ENCODE measurements at regions not wholly inside any gene's neighbourhood (a gene's known extent, or its start where the extent isn't known, plus 50 kb on each side); places are given as distances from the start of the nearest gene placed in this dataset.
A peak's percentile ranks its signal among the peaks of the same experiment; 100 is the strongest.
"Not testable (repeated sequence)": the region's sequence is repeated elsewhere in the genome, so short reads cannot be mapped to it uniquely, and the experiment has no call there.

DNA sequence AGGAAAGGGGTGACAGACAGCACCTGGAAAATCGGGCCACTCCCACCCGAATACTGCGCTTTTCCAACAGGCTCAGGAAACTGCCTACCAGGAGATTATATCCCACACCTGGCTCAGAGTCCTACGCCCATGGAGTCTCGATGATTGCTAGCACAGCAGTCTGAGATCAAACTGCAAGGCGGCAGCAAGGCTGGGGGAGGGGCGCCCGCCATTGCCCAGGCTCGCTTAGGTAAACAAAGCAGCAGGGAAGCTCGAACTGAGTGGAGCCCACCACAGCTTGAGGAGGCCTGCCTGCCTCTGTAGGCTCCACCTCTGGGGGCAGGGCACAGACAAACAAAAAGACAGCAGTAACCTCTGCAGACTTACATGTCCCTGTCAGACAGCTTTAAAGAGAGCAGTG lies 133.8 kb upstream of the SLC39A10 start:
- not testable (repeated sequence) for H2BK12ac ChIP-seq (ENCODE audit: low read length in 2 of 2); H2BK5ac ChIP-seq (ENCODE audit: low read depth, low read length, poor library complexity, severe bottlenecking); H3K9me3 ChIP-seq (ENCODE audit: control insufficient read depth, low read length); H3K4me3 ChIP-seq (ENCODE audit: insufficient read depth in 1 of 2, low read depth in 1 of 2, low read length in 2 of 2); H3K23ac ChIP-seq (ENCODE audit: low read length in 2 of 2); H3K14ac ChIP-seq (ENCODE audit: low read length in 2 of 2); H2BK120ac ChIP-seq (ENCODE audit: low read depth, low read length); H2BK15ac ChIP-seq (ENCODE audit: low read depth, poor library complexity, severe bottlenecking); H3K27me3 ChIP-seq (ENCODE audit: control insufficient read depth in 1 of 2, insufficient read depth in 1 of 2, low read length in 2 of 2); H4K8ac ChIP-seq (ENCODE audit: low read length); H2AK5ac ChIP-seq (ENCODE audit: low read length, severe bottlenecking); DNase-seq; H3K27ac ChIP-seq (ENCODE audit: low read length, poor library complexity, severe bottlenecking); H3K9ac ChIP-seq (ENCODE audit: low read length); H3K4ac ChIP-seq (ENCODE audit: low read depth in 1 of 2, low read length in 2 of 2); H3K79me1 ChIP-seq (replicated peaks; ENCODE audit: low read length, poor library complexity, severe bottlenecking); H4K91ac ChIP-seq (ENCODE audit: low read length); H3K18ac ChIP-seq (ENCODE audit: low read depth in 1 of 2, low read length in 2 of 2); H2AFZ ChIP-seq (ENCODE audit: low read depth, low read length); H3K4me2 ChIP-seq (ENCODE audit: low read length, poor library complexity, severe bottlenecking); H3K4me1 ChIP-seq (ENCODE audit: control insufficient read depth, insufficient read depth, low read depth, low read length); H3K36me3 ChIP-seq (ENCODE audit: control insufficient read depth in 1 of 2, insufficient read depth in 2 of 2, low read depth in 1 of 2, low read length in 2 of 2)
- WGBS, result 77% methylated on average over 10 of the region's 10 CpGs

GRCh38 chr2:195521589-195521988 lies 135.4 kb upstream of the SLC39A10 start:
- Histone ChIP-seq H3K36me3 (ENCODE audit: control insufficient read depth in 1 of 2, insufficient read depth in 2 of 2, low read depth in 1 of 2, low read length in 2 of 2) (no peaks in the 10 kb centered on the region), H3K9me3 (ENCODE audit: control insufficient read depth, low read length) (no peaks in the 10 kb centered on the region), H3K9ac (ENCODE audit: low read length) (no peak overlapping the region), H3K14ac (ENCODE audit: low read length in 2 of 2) (no peak overlapping the region), H3K18ac (ENCODE audit: low read depth in 1 of 2, low read length in 2 of 2) (no peak overlapping the region), H2BK120ac (ENCODE audit: low read depth, low read length) (no peak overlapping the region), H3K4me2 (ENCODE audit: low read length, poor library complexity, severe bottlenecking) (no peak overlapping the region), H4K8ac (ENCODE audit: low read length) (no peak overlapping the region), H4K91ac (ENCODE audit: low read length) (no peak overlapping the region), H3K27ac (ENCODE audit: low read length, poor library complexity, severe bottlenecking) (no peak overlapping the region), H2AFZ (ENCODE audit: low read depth, low read length) (no peak overlapping the region), H2AK5ac (ENCODE audit: low read length, severe bottlenecking) (peak overlapping the region; percentile 81), H3K23ac (ENCODE audit: low read length in 2 of 2) (no peak overlapping the region), H3K4me1 (ENCODE audit: control insufficient read depth, insufficient read depth, low read depth, low read length) (peaks cover 4% of the 10 kb centered on the region), H2BK12ac (ENCODE audit: low read length in 2 of 2) (no peak overlapping the region), H3K4me3 (ENCODE audit: insufficient read depth in 1 of 2, low read depth in 1 of 2, low read length in 2 of 2) (no peak overlapping the region), H3K27me3 (ENCODE audit: control insufficient read depth in 1 of 2, insufficient read depth in 1 of 2, low read length in 2 of 2) (no peaks in the 10 kb centered on the region), H3K79me1 (replicated peaks; ENCODE audit: low read length, poor library complexity, severe bottlenecking) (no peaks in the 10 kb centered on the region), H2BK15ac (ENCODE audit: low read depth, poor library complexity, severe bottlenecking) (no peak overlapping the region), H3K4ac (ENCODE audit: low read depth in 1 of 2, low read length in 2 of 2) (no peak overlapping the region), H2BK5ac (ENCODE audit: low read depth, low read length, poor library complexity, severe bottlenecking) (no peak overlapping the region)
- no peak for DNase-seq
- WGBS, result 90% methylated on average over 1 of the region's 3 CpGs

GRCh38 chr2:195520671-195521155 lies 136.3 kb upstream of the SLC39A10 start:
- Histone ChIP-seq H3K36me3 (ENCODE audit: control insufficient read depth in 1 of 2, insufficient read depth in 2 of 2, low read depth in 1 of 2, low read length in 2 of 2) (no peaks in the 10 kb centered on the region), H3K27ac (ENCODE audit: low read length, poor library complexity, severe bottlenecking) (peak overlapping the region; percentile 55), H4K91ac (ENCODE audit: low read length) (no peak overlapping the region), H2BK120ac (ENCODE audit: low read depth, low read length) (no peak overlapping the region), H2AFZ (ENCODE audit: low read depth, low read length) (no peak overlapping the region), H3K4ac (ENCODE audit: low read depth in 1 of 2, low read length in 2 of 2) (no peak overlapping the region), H3K79me1 (replicated peaks; ENCODE audit: low read length, poor library complexity, severe bottlenecking) (no peaks in the 10 kb centered on the region), H2BK12ac (ENCODE audit: low read length in 2 of 2) (no peak overlapping the region), H4K8ac (ENCODE audit: low read length) (no peak overlapping the region), H3K4me2 (ENCODE audit: low read length, poor library complexity, severe bottlenecking) (peak overlapping the region; percentile 42), H3K4me3 (ENCODE audit: insufficient read depth in 1 of 2, low read depth in 1 of 2, low read length in 2 of 2) (no peak overlapping the region), H3K23ac (ENCODE audit: low read length in 2 of 2) (no peak overlapping the region), H2BK5ac (ENCODE audit: low read depth, low read length, poor library complexity, severe bottlenecking) (peak overlapping the region; percentile 11), H2AK5ac (ENCODE audit: low read length, severe bottlenecking) (peak overlapping the region; percentile 77), H3K27me3 (ENCODE audit: control insufficient read depth in 1 of 2, insufficient read depth in 1 of 2, low read length in 2 of 2) (no peaks in the 10 kb centered on the region), H3K14ac (ENCODE audit: low read length in 2 of 2) (no peak overlapping the region), H3K9me3 (ENCODE audit: control insufficient read depth, low read length) (no peaks in the 10 kb centered on the region), H3K9ac (ENCODE audit: low read length) (no peak overlapping the region), H3K18ac (ENCODE audit: low read depth in 1 of 2, low read length in 2 of 2) (no peak overlapping the region), H2BK15ac (ENCODE audit: low read depth, poor library complexity, severe bottlenecking) (no peak overlapping the region), H3K4me1 (ENCODE audit: control insufficient read depth, insufficient read depth, low read depth, low read length) (peaks cover 4% of the 10 kb centered on the region)
- 34% methylated on average over 5 of the region's 5 CpGs for WGBS
- DNase-seq, result peak; percentile 64

DNA sequence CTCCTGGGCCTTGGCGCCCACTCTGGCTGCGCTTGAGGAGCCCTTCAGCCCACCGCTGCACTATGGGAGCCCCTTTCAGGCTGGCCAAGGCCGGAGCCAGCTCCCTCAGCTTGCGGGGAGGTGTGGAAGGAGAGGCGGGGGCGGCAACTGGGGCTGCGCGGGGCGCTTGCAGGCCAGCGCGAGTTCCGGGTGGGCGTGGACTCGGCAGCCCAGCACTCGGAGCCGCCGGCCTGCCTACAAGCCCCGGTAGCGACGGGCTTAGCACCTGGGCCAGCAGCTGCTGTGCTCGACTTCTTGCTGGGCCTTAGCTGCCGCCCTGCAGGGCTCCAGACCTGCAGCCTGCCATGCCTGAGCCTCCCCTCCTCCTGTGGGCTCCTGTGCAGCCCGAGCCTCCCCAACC lies 141.5 kb upstream of the SLC39A10 start:
- no peaks in the 10 kb centered on the region for H3K27me3 ChIP-seq (ENCODE audit: control insufficient read depth in 1 of 2, insufficient read depth in 1 of 2, low read length in 2 of 2)
- H2AFZ ChIP-seq (ENCODE audit: low read depth, low read length), result no peak overlapping the region
- no peak overlapping the region for H3K18ac ChIP-seq (ENCODE audit: low read depth in 1 of 2, low read length in 2 of 2)
- no peaks in the 10 kb centered on the region for H3K9me3 ChIP-seq (ENCODE audit: control insufficient read depth, low read length)
- WGBS, result 97% methylated on average over 14 of the region's 24 CpGs
- no peak overlapping the region for H3K23ac ChIP-seq (ENCODE audit: low read length in 2 of 2)
- no peak overlapping the region for H3K4ac ChIP-seq (ENCODE audit: low read depth in 1 of 2, low read length in 2 of 2)
- no peak overlapping the region for H3K9ac ChIP-seq (ENCODE audit: low read length)
- no peak overlapping the region for H3K27ac ChIP-seq (ENCODE audit: low read length, poor library complexity, severe bottlenecking)
- H2BK5ac ChIP-seq (ENCODE audit: low read depth, low read length, poor library complexity, severe bottlenecking), result no peak overlapping the region
- no peak overlapping the region for H4K8ac ChIP-seq (ENCODE audit: low read length)
- H3K79me1 ChIP-seq (replicated peaks; ENCODE audit: low read length, poor library complexity, severe bottlenecking), result no peaks in the 10 kb centered on the region
- H2BK12ac ChIP-seq (ENCODE audit: low read length in 2 of 2), result no peak overlapping the region
- no peak overlapping the region for H2BK15ac ChIP-seq (ENCODE audit: low read depth, poor library complexity, severe bottlenecking)
- no peak overlapping the region for H4K91ac ChIP-seq (ENCODE audit: low read length)
- H3K36me3 ChIP-seq (ENCODE audit: control insufficient read depth in 1 of 2, insufficient read depth in 2 of 2, low read depth in 1 of 2, low read length in 2 of 2), result no peaks in the 10 kb centered on the region
- DNase-seq, result no peak
- no peak overlapping the region for H3K14ac ChIP-seq (ENCODE audit: low read length in 2 of 2)
- no peak overlapping the region for H3K4me3 ChIP-seq (ENCODE audit: insufficient read depth in 1 of 2, low read depth in 1 of 2, low read length in 2 of 2)
- H3K4me1 ChIP-seq (ENCODE audit: control insufficient read depth, insufficient read depth, low read depth, low read length), result no peaks in the 10 kb centered on the region
- H2BK120ac ChIP-seq (ENCODE audit: low read depth, low read length), result no peak overlapping the region
- H3K4me2 ChIP-seq (ENCODE audit: low read length, poor library complexity, severe bottlenecking), result no peak overlapping the region
- no peak overlapping the region for H2AK5ac ChIP-seq (ENCODE audit: low read length, severe bottlenecking)
